Adrenal gland (tissue), 9 donors: ENCODE measurements at regions not wholly inside any gene's neighbourhood (a gene's known extent, or its start where the extent isn't known, plus 50 kb on each side); places are given as distances from the start of the nearest gene placed in this dataset.

Experiments
- DNase-seq, 7 donors: peaks; one replicate each; pipeline ENCODE4 v3.0.0-alpha.2; 2019 to 2020
- H3K27ac ChIP-seq, 5 donors: fragments of 200-600 bp; sonication (generic) in 4 of 5; 1 replicate in 3 of 5; 2 replicates in 2 of 5; pipeline versions ENCODE4 v1.5.1 to v1.8.0; 2016 to 2020; ENCODE audit warnings: mild to moderate bottlenecking in 1 of 5
- H3K27me3 ChIP-seq: fragments of 200-600 bp; 2 replicates; pipeline ENCODE4 v1.8.0; 2021
- H3K36me3 ChIP-seq, 2 donors: fragments of 200-600 bp; replicated peaks in 1 of 2; 1 replicate in 1 of 2; 2 replicates in 1 of 2; pipeline versions ENCODE4 v1.5.1 to v1.8.0; 2018 to 2022
- H3K4me1 ChIP-seq, 2 donors: fragments of 200-600 bp; replicated peaks in 1 of 2; 1 replicate in 1 of 2; 2 replicates in 1 of 2; pipeline versions ENCODE4 v1.5.1 to v1.8.0; 2018 to 2021
- H3K4me3 ChIP-seq, 4 donors: fragments of 200-600 bp; sonication (generic) in 3 of 4; one replicate each; pipeline ENCODE4 v1.5.1; 2016 to 2018
- H3K9me3 ChIP-seq, 3 donors: fragments of 200-600 bp; sonication (generic) in 1 of 3; replicated peaks in 1 of 3; 1 replicate in 2 of 3; 2 replicates in 1 of 3; pipeline versions ENCODE4 v1.5.1 to v1.8.0; 2016 to 2021
- CTCF ChIP-seq, 6 experiments: fragments of 450-650 bp in 4 of 6; fragments of 200-600 bp in 2 of 6; sonication (generic) in 1 of 6; IDR thresholded peaks; 1 replicate in 5 of 6; 2 replicates in 1 of 6; pipeline versions ENCODE4 v1.5.1 to v1.8.0; 2016 to 2021; ENCODE audit warnings: antibody characterized with exemption in 6 of 6, mild to moderate bottlenecking in 2 of 6, moderate library complexity in 1 of 6
- POLR2A ChIP-seq, 2 donors: fragments of 450-650 bp; IDR thresholded peaks; one replicate each; pipeline ENCODE4 v1.6.1; 2017; ENCODE audit warnings: antibody characterized with exemption in 2 of 2, mild to moderate bottlenecking in 2 of 2, moderate library complexity in 1 of 2
- WGBS, 4 donors: extraction: QIAGEN DNeasy Blood & Tissue Kit in 2 of 4; methylation state at CpG; one replicate each; pipeline versions ENCODE4 v1.1.5 to v1.1.7; 2013 to 2017; 5-methylcytosine and 5-hydroxymethylcytosine counted together
- intact Hi-C, 2 donors: fragments of 100-400 bp; cut with DNase I; formaldehyde crosslinking; loops; one replicate each; pipeline versions ENCODE4 v1.14.1 to v1.15.0; 2022 to 2023
- donor health status: healthy with polysubstance abuse.
- donor health status: Bipolar disorder and iron deficiency.
- donor health status: DM: yes; HTN: yes; CAD: no.
- donor health status: DM: no; HTN: no; CAD: no.
- donor health status: DM: no; HTN: no; CAD: no.

- intact Hi-C loops: no loop called here
- Histone ChIP-seq H3K27ac (no peak overlapping the region), H3K36me3 (no peaks in the 10 kb centered on the region), H3K4me3 (no peak overlapping the region), H3K27me3 (no peaks in the 10 kb centered on the region), H3K4me1 (no peaks in the 10 kb centered on the region), H3K9me3 (no peaks in the 10 kb centered on the region)
- DNase-seq: no peak
- WGBS, 4 donors: 16 to 55% (median 46%) methylated on average over 1 of the region's 1 CpG
- no peak for TF ChIP-seq POLR2A (IDR thresholded peaks at IDR 0.05)
- TF ChIP-seq CTCF (IDR thresholded peaks at IDR 0.05): no peak
These were observed 89.1 kb upstream of the FIBIN start for GRCh38 chr11:26904801-26905200.

DNA sequence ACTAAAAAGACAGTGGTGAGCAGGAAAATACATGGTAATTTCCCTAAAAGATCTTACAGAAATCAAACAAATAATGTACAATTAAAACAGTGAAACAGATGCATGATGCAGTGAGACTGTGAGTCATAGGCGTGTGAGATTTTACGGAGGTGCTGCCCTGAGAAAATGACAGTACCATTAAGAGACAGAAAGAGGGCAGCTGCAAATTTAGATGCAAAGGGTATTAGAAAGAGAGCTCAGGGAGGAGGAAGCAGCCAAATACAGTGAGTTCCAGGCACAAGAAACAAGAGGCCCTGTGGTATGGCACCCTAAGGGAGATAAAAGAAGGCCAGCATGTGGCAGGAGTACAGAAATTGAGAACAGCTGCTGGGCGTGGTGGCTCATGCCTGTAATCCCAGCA, 88.5 kb upstream of the FIBIN start:
- intact Hi-C loops: no loop called here

GRCh38 chr11:26909515-26909914, 84.4 kb upstream of the FIBIN start:
- no peaks in the 10 kb centered on the region for H3K36me3 ChIP-seq
- no peaks in the 10 kb centered on the region for H3K9me3 ChIP-seq
- no peaks in the 10 kb centered on the region for H3K4me1 ChIP-seq
- DNase-seq: no peak
- 60 to 65% (median 64%) methylated on average over 3 of the region's 3 CpGs for WGBS, 4 donors
- no peak overlapping the region for H3K4me3 ChIP-seq
- TF ChIP-seq POLR2A (IDR thresholded peaks at IDR 0.05) (no peak), CTCF (IDR thresholded peaks at IDR 0.05) (no peak)
- intact Hi-C loops: no loop called here
- H3K27ac ChIP-seq: no peak overlapping the region
- H3K27me3 ChIP-seq: no peaks in the 10 kb centered on the region

More for the DNA sequence above, 88.5 kb upstream of the FIBIN start:
- no peaks in the 10 kb centered on the region for H3K36me3 ChIP-seq
- H3K27ac ChIP-seq: no peak overlapping the region
- H3K9me3 ChIP-seq: no peaks in the 10 kb centered on the region
- no peaks in the 10 kb centered on the region for H3K27me3 ChIP-seq
- no peak for TF ChIP-seq CTCF (IDR thresholded peaks at IDR 0.05)
- no peak for TF ChIP-seq POLR2A (IDR thresholded peaks at IDR 0.05)
- DNase-seq: no peak
- H3K4me1 ChIP-seq: no peaks in the 10 kb centered on the region
- 63 to 82% (median 67%) methylated on average over 3 of the region's 3 CpGs for WGBS, 4 donors
- no peak overlapping the region for H3K4me3 ChIP-seq

DNA sequence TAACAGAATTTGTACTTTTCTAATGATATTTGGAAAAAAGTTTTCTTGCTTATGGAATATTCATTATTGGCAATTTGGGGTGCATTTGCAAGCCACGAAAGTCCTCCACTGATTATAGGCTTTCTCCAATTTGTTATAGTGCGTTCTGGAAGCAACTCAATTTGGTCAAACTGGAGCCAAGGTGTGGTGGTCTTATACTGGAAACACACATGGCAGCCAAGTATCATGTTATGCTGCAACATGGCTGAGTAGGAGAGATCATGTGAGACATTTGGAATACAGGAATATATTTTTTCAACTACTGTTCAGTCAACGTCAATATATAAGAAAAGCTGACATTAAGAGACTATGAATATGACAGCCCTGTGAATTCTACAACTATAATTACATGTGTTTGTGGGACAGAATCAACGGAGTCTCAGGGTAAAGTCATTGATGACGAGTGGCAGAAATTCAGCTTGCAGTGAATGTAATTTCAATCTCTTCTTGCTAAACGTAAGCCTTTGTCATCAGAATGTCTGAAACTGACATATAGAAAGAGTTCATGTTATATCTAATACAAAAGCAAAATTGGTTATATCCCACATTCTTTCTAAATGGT, 83.8 kb upstream of the FIBIN start:
- Histone ChIP-seq H3K9me3 (no peaks in the 10 kb centered on the region), H3K36me3 (no peaks in the 10 kb centered on the region), H3K27me3 (no peaks in the 10 kb centered on the region), H3K27ac (no peak overlapping the region), H3K4me3 (no peak overlapping the region), H3K4me1 (no peaks in the 10 kb centered on the region)
- DNase-seq: no peak
- TF ChIP-seq CTCF (IDR thresholded peaks at IDR 0.05) (no peak), POLR2A (IDR thresholded peaks at IDR 0.05) (no peak)
- intact Hi-C loops: no loop called here
- WGBS, 4 donors: 74 to 81% (median 79%) methylated on average over 6 of the region's 6 CpGs
